ENCODE measurements at regions not wholly inside any gene's neighbourhood (a gene's known extent, or its start where the extent isn't known, plus 50 kb on each side); places are given as distances from the start of the nearest gene placed in this dataset.

DNA sequence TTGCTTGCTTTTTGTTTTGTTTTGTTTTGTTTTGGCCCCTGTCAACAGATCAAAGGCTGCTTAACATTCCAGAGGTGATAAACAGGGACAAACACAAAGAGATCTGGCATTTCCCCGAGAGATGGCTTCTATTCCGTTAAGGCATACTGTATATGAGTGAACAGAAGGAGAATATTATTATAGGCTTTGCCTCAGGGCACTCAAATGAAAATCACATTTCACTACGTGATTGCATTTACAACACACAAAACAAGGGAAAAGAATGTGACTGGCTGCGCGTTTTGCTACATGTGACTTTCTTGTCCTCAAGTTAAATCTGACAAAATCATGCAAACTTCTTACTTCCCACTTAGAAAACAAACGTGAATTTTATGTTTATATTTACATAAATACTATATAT lies 1037.9 kb upstream of the DDX18 start:
- TF ChIP-seq, protein P1, sequence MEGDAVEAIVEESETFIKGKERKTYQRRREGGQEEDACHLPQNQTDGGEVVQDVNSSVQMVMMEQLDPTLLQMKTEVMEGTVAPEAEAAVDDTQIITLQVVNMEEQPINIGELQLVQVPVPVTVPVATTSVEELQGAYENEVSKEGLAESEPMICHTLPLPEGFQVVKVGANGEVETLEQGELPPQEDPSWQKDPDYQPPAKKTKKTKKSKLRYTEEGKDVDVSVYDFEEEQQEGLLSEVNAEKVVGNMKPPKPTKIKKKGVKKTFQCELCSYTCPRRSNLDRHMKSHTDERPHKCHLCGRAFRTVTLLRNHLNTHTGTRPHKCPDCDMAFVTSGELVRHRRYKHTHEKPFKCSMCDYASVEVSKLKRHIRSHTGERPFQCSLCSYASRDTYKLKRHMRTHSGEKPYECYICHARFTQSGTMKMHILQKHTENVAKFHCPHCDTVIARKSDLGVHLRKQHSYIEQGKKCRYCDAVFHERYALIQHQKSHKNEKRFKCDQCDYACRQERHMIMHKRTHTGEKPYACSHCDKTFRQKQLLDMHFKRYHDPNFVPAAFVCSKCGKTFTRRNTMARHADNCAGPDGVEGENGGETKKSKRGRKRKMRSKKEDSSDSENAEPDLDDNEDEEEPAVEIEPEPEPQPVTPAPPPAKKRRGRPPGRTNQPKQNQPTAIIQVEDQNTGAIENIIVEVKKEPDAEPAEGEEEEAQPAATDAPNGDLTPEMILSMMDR (conservative IDR thresholded peaks at IDR 0.05 in 1 of 2, IDR thresholded peaks at IDR 0.05 in 1 of 2; ENCODE audit: low read depth in 1 of 2, low read length in 2 of 2), result no peak
- TF ChIP-seq EZH2 (IDR thresholded peaks at IDR 0.05; ENCODE audit: low read length, missing control alignments), result no peak

Data from fibroblast of lung (primary cell).